ENCODE measurements at regions not wholly inside any gene's neighbourhood (a gene's known extent, or its start where the extent isn't known, plus 50 kb on each side); places are given as distances from the start of the nearest gene placed in this dataset.

GRCh38 chr6:73885393-73885792 is 189.4 kb downstream of the CD109 start:
- no peak for TF ChIP-seq ZNF274 (IDR thresholded peaks at IDR 0.05; ENCODE audit: low read depth, low read length)
- no peak for TF ChIP-seq YY1 (IDR thresholded peaks at IDR 0.05; ENCODE audit: insufficient read depth, insufficient read length)

All from NT2/D1 (cell line).